ENCODE measurements at regions not wholly inside any gene's neighbourhood (a gene's known extent, or its start where the extent isn't known, plus 50 kb on each side); places are given as distances from the start of the nearest gene placed in this dataset.

DNA sequence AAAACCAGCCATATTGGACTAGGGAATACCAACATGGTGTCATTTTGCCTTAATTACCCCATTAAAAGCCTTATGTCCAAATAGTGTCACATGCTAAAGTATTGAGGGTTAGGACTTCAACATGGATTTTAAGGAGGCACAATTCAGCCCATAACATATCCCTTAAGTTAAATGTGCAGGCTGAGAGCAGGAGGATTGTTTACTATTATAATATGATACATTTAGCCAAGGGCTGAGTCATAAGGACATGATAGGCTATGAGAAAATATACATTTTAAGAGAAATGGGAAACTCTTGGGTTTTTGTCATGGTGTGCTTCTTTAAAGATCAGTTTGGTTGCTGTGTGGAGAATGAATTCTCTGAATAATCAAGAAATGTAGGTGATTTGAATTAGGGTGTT, 136.8 kb downstream of the RDH14 start:
- DNase-seq = no peak

GRCh38 chr2:18422432-18423165, 137.9 kb downstream of the RDH14 start:
- DNase-seq = no peak

DNA sequence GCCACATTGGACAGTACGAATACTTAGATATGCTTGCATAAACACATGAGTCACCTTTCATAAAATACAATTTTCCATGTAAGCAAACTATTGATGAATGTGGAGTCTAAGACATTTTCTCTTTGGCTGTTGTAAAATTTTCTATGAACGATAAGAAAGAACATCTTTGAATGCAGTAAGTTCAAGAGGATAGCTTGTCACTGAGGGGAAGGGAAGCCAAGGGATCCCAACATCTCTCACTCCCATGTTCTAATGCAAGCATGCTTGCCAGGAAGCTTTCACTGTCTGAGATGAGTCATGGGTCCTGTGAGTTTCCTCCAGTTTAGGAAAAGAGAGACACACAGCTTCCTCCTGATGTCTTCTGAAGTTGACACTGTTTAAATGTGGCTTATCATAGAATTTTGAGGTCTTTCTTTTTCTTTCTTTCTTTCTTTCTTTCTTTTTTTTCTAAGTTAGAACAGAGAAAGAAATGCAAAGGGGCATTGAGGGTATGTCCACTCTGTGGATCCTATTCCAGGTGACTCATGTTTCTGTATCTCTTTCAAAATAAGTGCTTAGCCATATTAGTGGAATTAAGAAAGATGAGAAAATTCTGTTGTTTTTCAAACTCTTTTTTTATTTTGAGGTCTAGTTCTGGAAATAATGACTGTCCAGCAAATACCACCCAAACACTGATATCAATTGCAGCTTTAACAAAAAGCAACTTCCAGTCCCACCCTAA, 146.6 kb downstream of the RDH14 start:
- no peak for DNase-seq

GRCh38 chr2:18412980-18413675, 147.3 kb downstream of the RDH14 start:
- no peak for DNase-seq

- no peak for DNase-seq
Observed at GRCh38 chr2:18411626-18412025, 148.8 kb downstream of the RDH14 start.

GRCh38 chr2:18410543-18410942, 149.9 kb downstream of the RDH14 start:
- no peak for DNase-seq

- no peak for DNase-seq
Observed at GRCh38 chr2:18408638-18409037, 151.8 kb downstream of the RDH14 start.

GRCh38 chr2:18406219-18406618, 154.2 kb downstream of the RDH14 start:
- no peak for DNase-seq

GRCh38 chr2:18404708-18405107, 155.7 kb downstream of the RDH14 start:
- DNase-seq = no peak

DNA sequence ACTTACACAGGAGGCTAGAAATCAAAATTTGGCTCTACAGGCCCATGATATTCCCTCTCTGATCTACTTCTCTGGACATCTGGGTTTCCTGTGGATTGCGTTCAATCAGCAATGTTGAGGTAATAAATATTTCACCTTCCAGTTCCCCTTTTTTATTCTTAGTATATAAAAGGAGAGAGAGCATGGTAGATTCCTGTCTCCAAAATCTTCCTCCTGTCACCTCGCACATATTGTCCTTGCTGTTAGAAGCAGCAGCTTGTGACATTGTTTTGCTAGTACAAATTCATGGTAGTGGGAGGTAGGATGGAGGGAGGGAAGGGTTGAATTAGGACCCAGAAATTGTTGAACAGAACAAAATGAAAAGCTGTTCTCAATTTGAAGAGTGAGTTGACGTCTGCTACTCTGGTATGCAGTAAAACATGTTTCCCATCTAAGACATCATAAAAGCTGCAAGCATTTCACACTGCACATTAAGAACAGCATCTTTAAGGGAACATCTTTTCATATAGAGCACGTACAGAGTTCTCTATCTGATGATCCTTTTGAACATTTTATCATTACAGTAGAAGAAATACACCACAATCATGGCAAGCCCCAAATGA, 156.4 kb downstream of the RDH14 start:
- no peak for DNase-seq

GRCh38 chr2:18402831-18403230, 157.6 kb downstream of the RDH14 start:
- DNase-seq = no peak

- no peak for DNase-seq
Observed at GRCh38 chr2:18401471-18401870, 159.0 kb downstream of the RDH14 start.

GRCh38 chr2:18399601-18400000, 160.9 kb downstream of the RDH14 start:
- no peak for DNase-seq

DNA sequence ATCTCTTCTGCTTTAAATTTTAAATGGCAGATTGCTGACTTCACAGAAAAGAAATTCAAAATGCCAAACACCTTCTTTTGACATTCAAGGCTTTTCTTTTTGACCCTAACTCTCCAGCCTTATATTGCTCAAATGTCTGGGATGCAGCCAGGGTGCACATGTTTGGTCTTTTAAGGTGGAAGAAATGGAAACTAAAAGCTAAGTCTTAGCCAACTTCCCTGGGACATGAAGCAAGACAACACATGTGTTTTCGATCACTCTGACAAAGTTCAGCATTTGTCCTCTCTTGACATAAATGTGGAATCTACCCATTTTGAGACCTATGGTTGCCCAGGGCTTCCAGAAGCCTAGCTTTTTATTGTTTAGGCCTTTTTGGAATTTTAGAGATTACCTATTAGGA, 161.6 kb downstream of the RDH14 start:
- DNase-seq = no peak

GRCh38 chr2:18396329-18397010, 164.0 kb downstream of the RDH14 start:
- DNase-seq = no peak

GRCh38 chr2:18395555-18395954, 164.9 kb downstream of the RDH14 start:
- DNase-seq = no peak

- DNase-seq = peak; percentile 24
Observed at GRCh38 chr2:18387441-18388206, 172.8 kb downstream of the RDH14 start.

DNA sequence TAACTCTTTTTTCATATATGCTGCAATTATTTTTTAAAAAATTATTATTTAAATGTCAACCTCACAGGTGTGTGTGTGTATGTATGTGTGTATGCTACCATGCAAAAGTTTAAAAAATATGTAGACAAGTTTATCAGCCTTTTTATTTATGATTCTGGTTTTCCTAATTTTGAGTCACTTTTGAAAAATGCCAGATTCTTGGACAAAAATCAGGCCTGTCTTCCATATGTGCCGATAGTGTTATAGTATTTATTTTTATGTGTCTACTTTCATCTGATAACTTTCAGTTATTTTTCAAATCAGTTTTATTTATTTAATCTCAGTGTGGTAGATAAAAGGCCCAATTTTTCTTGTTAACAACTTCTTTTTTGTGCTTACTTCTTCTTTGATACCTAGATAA, 176.2 kb downstream of the RDH14 start:
- no peak for DNase-seq

GRCh38 chr2:18381386-18381785, 179.1 kb downstream of the RDH14 start:
- DNase-seq = no peak

- DNase-seq = no peak
Observed at GRCh38 chr2:18380321-18380720, 180.1 kb downstream of the RDH14 start.

DNA sequence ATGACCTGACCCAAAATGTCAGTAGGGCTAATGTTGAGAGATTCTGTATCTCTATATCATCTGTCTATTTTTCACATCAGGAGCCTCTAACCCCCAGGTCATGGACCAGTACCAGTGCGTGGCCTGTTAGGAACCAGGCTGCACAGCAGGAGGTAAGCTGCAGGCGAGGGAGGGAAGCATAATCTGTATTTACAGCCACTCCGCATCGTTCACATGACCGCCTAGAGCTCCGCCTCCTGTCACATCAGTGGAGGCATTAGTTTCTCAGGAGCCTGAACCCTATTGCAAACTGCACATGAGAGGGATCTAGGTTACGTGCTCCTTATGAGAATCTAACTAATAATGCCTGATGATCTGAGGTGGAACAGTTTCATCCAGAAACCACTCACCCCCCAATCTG, 180.6 kb downstream of the RDH14 start:
- no peak for DNase-seq

- no peak for DNase-seq
Observed at GRCh38 chr2:18378020-18378653, 182.3 kb downstream of the RDH14 start.
